ENCODE measurements at regions not wholly inside any gene's neighbourhood (a gene's known extent, or its start where the extent isn't known, plus 50 kb on each side); places are given as distances from the start of the nearest gene placed in this dataset.

DNA sequence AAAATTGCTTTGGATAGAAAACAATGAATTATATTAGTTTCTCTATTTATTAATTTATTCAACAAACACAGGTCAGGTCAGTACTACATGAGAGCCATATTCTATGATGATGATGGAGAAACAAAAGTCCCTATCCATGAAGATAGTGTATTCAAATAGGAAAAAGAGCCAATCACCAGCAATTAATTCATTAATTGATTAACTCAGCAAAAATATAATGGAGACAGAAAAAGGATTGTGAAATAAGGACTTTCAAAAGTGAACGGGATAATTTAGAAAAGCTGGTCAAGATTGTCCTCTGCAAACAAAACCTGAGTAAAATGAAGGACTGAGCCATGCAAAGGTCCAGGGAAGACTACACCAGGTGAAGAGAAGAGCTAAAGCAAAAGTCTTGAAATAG lies 1517.7 kb upstream of the CDH8 start:
- TF ChIP-seq, protein P1, sequence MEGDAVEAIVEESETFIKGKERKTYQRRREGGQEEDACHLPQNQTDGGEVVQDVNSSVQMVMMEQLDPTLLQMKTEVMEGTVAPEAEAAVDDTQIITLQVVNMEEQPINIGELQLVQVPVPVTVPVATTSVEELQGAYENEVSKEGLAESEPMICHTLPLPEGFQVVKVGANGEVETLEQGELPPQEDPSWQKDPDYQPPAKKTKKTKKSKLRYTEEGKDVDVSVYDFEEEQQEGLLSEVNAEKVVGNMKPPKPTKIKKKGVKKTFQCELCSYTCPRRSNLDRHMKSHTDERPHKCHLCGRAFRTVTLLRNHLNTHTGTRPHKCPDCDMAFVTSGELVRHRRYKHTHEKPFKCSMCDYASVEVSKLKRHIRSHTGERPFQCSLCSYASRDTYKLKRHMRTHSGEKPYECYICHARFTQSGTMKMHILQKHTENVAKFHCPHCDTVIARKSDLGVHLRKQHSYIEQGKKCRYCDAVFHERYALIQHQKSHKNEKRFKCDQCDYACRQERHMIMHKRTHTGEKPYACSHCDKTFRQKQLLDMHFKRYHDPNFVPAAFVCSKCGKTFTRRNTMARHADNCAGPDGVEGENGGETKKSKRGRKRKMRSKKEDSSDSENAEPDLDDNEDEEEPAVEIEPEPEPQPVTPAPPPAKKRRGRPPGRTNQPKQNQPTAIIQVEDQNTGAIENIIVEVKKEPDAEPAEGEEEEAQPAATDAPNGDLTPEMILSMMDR (IDR thresholded peaks at IDR 0.05; ENCODE audit: low read length) = no peak
- no peak for TF ChIP-seq EZH2 (optimal IDR thresholded peaks at IDR 0.05; ENCODE audit: low read depth, low read length)
- no peak for TF ChIP-seq EZH2phosphoT487 (IDR thresholded peaks at IDR 0.05; ENCODE audit: low read length)
